GM18507 (cell line): ENCODE measurements at regions not wholly inside any gene's neighbourhood (a gene's known extent, or its start where the extent isn't known, plus 50 kb on each side); places are given as distances from the start of the nearest gene placed in this dataset.

Experiments used
- DNase-seq: peaks from one replicate; pipeline ENCODE4 v3.0.0; 2011; ENCODE audit warnings: low read depth; ENCODE audit not compliant: insufficient read length; ENCODE audit errors: extremely low spot score
- FAIRE-seq: peaks from 2 replicates; lab custom pipeline; 2011; peaks lifted over from hg19 to GRCh38; lab: Jason Lieb, UNC

GRCh38 chr18:77551055-77551454 lies 301.4 kb downstream of the GALR1 start:
- FAIRE-seq: no peak
- DNase-seq: no peak

- no peak for DNase-seq
These were observed 303.3 kb downstream of the GALR1 start for GRCh38 chr18:77552945-77553344.

GRCh38 chr18:77554061-77554460 lies 304.4 kb downstream of the GALR1 start:
- no peak for FAIRE-seq
- no peak for DNase-seq

More at GRCh38 chr18:77552945-77553344, 303.3 kb downstream of the GALR1 start:
- FAIRE-seq: no peak

GRCh38 chr18:77557046-77557587 lies 307.5 kb downstream of the GALR1 start:
- FAIRE-seq (no peak), DNase-seq (no peak)

- FAIRE-seq: no peak
These were observed 309.7 kb downstream of the GALR1 start for GRCh38 chr18:77559274-77559910.

GRCh38 chr18:77560341-77560992 lies 310.8 kb downstream of the GALR1 start:
- FAIRE-seq: peak; percentile 36

More at GRCh38 chr18:77559274-77559910, 309.7 kb downstream of the GALR1 start:
- no peak for DNase-seq

GRCh38 chr18:77566604-77567003 lies 317.0 kb downstream of the GALR1 start:
- DNase-seq (no peak), FAIRE-seq (no peak)

More at GRCh38 chr18:77560341-77560992, 310.8 kb downstream of the GALR1 start:
- no peak for DNase-seq

- FAIRE-seq: no peak
- DNase-seq: no peak
These were observed 317.6 kb downstream of the GALR1 start for GRCh38 chr18:77567205-77567604.

GRCh38 chr18:77571743-77572142 lies 322.1 kb downstream of the GALR1 start:
- FAIRE-seq: no peak

GRCh38 chr18:77572537-77572936 lies 322.9 kb downstream of the GALR1 start:
- DNase-seq (no peak), FAIRE-seq (no peak)

More at GRCh38 chr18:77571743-77572142, 322.1 kb downstream of the GALR1 start:
- DNase-seq: no peak

- FAIRE-seq: no peak
- DNase-seq: no peak
These were observed 323.9 kb downstream of the GALR1 start for GRCh38 chr18:77573571-77573970.

GRCh38 chr18:77590943-77591515 lies 341.4 kb downstream of the GALR1 start:
- FAIRE-seq: no peak

GRCh38 chr18:77597726-77598125 lies 348.1 kb downstream of the GALR1 start:
- no peak for FAIRE-seq
- no peak for DNase-seq

More at GRCh38 chr18:77590943-77591515, 341.4 kb downstream of the GALR1 start:
- DNase-seq: no peak

GRCh38 chr18:77600674-77601073 lies 351.0 kb downstream of the GALR1 start:
- no peak for FAIRE-seq
- no peak for DNase-seq

- FAIRE-seq (no peak), DNase-seq (no peak)
These were observed 351.9 kb downstream of the GALR1 start for GRCh38 chr18:77601567-77601966.

- no peak for FAIRE-seq
- DNase-seq: no peak
These were observed 357.4 kb downstream of the GALR1 start for GRCh38 chr18:77607087-77607486.

GRCh38 chr18:77608807-77609206 lies 359.2 kb downstream of the GALR1 start:
- FAIRE-seq: no peak

GRCh38 chr18:77617694-77618093 lies 368.0 kb downstream of the GALR1 start:
- DNase-seq (no peak), FAIRE-seq (no peak)

More at GRCh38 chr18:77608807-77609206, 359.2 kb downstream of the GALR1 start:
- no peak for DNase-seq

- no peak for FAIRE-seq
- DNase-seq: no peak
These were observed 369.9 kb downstream of the GALR1 start for GRCh38 chr18:77619525-77619924.

GRCh38 chr18:77622009-77622692 lies 372.5 kb downstream of the GALR1 start:
- FAIRE-seq: no peak
- no peak for DNase-seq
